Endodermal cell (in vitro differentiated cells): ENCODE measurements at regions not wholly inside any gene's neighbourhood (a gene's known extent, or its start where the extent isn't known, plus 50 kb on each side); places are given as distances from the start of the nearest gene placed in this dataset.

Source experiments
- DNase-seq: peaks from one replicate; pipeline ENCODE4 v3.0.0-alpha.2; 2017
- H3K27ac ChIP-seq: 2 replicates; pipeline ENCODE4 v1.5.1; 2013; ENCODE audit warnings: mild to moderate bottlenecking, low read depth, low read length, moderate library complexity
- H3K27me3 ChIP-seq: 2 replicates; pipeline ENCODE4 v1.6.1; 2013; ENCODE audit warnings: mild to moderate bottlenecking, low read length, moderate library complexity; ENCODE audit not compliant: insufficient read depth, control insufficient read depth, poor library complexity, severe bottlenecking
- H3K36me3 ChIP-seq: 2 replicates; pipeline ENCODE4 v1.7.0; 2013; ENCODE audit warnings: mild to moderate bottlenecking, low read length, moderate library complexity; ENCODE audit not compliant: control insufficient read depth, insufficient read depth
- H3K4me1 ChIP-seq: one replicate; pipeline ENCODE4 v1.7.0; 2013; ENCODE audit warnings: low read length; ENCODE audit not compliant: control insufficient read depth, insufficient read depth
- H3K4me3 ChIP-seq: 2 replicates; pipeline ENCODE4 v1.5.1; 2013; ENCODE audit warnings: mild to moderate bottlenecking, low read length, moderate library complexity
- H3K9ac ChIP-seq: 2 replicates; pipeline ENCODE4 v1.6.1; 2013; ENCODE audit warnings: mild to moderate bottlenecking, low read length, moderate library complexity; ENCODE audit not compliant: poor library complexity, severe bottlenecking; ENCODE audit errors: extremely low read depth
- H3K9me3 ChIP-seq: 2 replicates; pipeline ENCODE4 v1.6.1; 2013; ENCODE audit warnings: mild to moderate bottlenecking, low read length, moderate library complexity; ENCODE audit not compliant: control insufficient read depth
- H3K27ac Mint-ChIP-seq: 2 replicates; pipeline ENCODE4 v1.8.0; 2020; ENCODE audit warnings: mixed read lengths
- H3K27me3 Mint-ChIP-seq: 2 replicates; pipeline ENCODE4 v1.8.0; 2021; ENCODE audit warnings: mild to moderate bottlenecking, mixed read lengths; ENCODE audit not compliant: insufficient read depth
- H3K36me3 Mint-ChIP-seq: 2 replicates; pipeline ENCODE4 v1.8.0; 2020; ENCODE audit warnings: low read depth, mixed read lengths
- H3K4me1 Mint-ChIP-seq: 2 replicates; pipeline ENCODE4 v1.8.0; 2020; ENCODE audit warnings: mixed read lengths
- H3K4me3 Mint-ChIP-seq: 2 replicates; pipeline ENCODE4 v1.8.0; 2020; ENCODE audit warnings: mild to moderate bottlenecking, moderate library complexity, mixed read lengths
- H3K9me3 Mint-ChIP-seq: 2 replicates; pipeline ENCODE4 v1.8.0; 2020; ENCODE audit warnings: mild to moderate bottlenecking, mixed read lengths
- CTCF ChIP-seq: fragments of 200-600 bp; sonication (generic); conservative IDR thresholded peaks from 2 replicates; pipeline ENCODE4 v1.5.0; 2021; ENCODE audit warnings: antibody characterized with exemption, mild to moderate bottlenecking
- WGBS, 2 experiments: methylation state at CpG; one replicate each; pipeline versions ENCODE4 v1.1.5 to v1.1.7; 2013; ENCODE audit warnings: missing lambda C conversion rate in 2 of 2, mixed read lengths in 1 of 2; ENCODE audit not compliant: insufficient coverage in 1 of 2, insufficient read length in 1 of 2; 5-methylcytosine and 5-hydroxymethylcytosine counted together

GRCh38 chr13:82092312-82092711 lies 1751.4 kb upstream of the SPRY2 start:
- Mint-ChIP-seq H3K9me3 (peaks cover 6% of the 10 kb centered on the region), H3K27me3 (no peaks in the 10 kb centered on the region), H3K27ac (no peak overlapping the region), H3K4me1 (no peaks in the 10 kb centered on the region), H3K4me3 (no peak overlapping the region), H3K36me3 (no peaks in the 10 kb centered on the region)
- Histone ChIP-seq H3K9me3 (peaks cover 4% of the 10 kb centered on the region), H3K27ac (no peak overlapping the region), H3K9ac (no peak overlapping the region), H3K27me3 (no peaks in the 10 kb centered on the region), H3K4me1 (no peaks in the 10 kb centered on the region), H3K4me3 (no peak overlapping the region), H3K36me3 (no peaks in the 10 kb centered on the region)
- 87% methylated on average over 3 of the region's 3 CpGs; no CpG with 5 or more reads in 1 of the 2 experiments for WGBS, 2 experiments
- TF ChIP-seq CTCF: no peak
- DNase-seq: no peak

GRCh38 chr13:82088781-82089180 lies 1747.9 kb upstream of the SPRY2 start:
- no peaks in the 10 kb centered on the region for H3K27me3 Mint-ChIP-seq

GRCh38 chr13:82076496-82076895 lies 1735.6 kb upstream of the SPRY2 start:
- DNase-seq: no peak
- Mint-ChIP-seq H3K27ac (no peak overlapping the region), H3K36me3 (no peaks in the 10 kb centered on the region), H3K4me3 (no peak overlapping the region), H3K9me3 (no peaks in the 10 kb centered on the region), H3K27me3 (no peaks in the 10 kb centered on the region), H3K4me1 (peaks cover 5% of the 10 kb centered on the region)
- WGBS, 2 experiments: 93 to 95% methylated on average over 4 to 5 of the region's 5 CpGs
- TF ChIP-seq CTCF: no peak
- H3K4me3 ChIP-seq: no peak overlapping the region
- H3K27me3 ChIP-seq: no peaks in the 10 kb centered on the region
- no peak overlapping the region for H3K27ac ChIP-seq
- no peaks in the 10 kb centered on the region for H3K4me1 ChIP-seq
- no peaks in the 10 kb centered on the region for H3K36me3 ChIP-seq
- H3K9ac ChIP-seq: no peak overlapping the region
- H3K9me3 ChIP-seq: no peaks in the 10 kb centered on the region

More at GRCh38 chr13:82088781-82089180, 1747.9 kb upstream of the SPRY2 start:
- Histone ChIP-seq H3K27ac (no peak overlapping the region), H3K4me3 (no peak overlapping the region), H3K27me3 (no peaks in the 10 kb centered on the region), H3K9ac (no peak overlapping the region), H3K36me3 (no peaks in the 10 kb centered on the region), H3K4me1 (no peaks in the 10 kb centered on the region), H3K9me3 (no peaks in the 10 kb centered on the region)
- Mint-ChIP-seq H3K36me3 (no peaks in the 10 kb centered on the region), H3K4me1 (no peaks in the 10 kb centered on the region), H3K27ac (no peak overlapping the region), H3K4me3 (no peak overlapping the region), H3K9me3 (no peaks in the 10 kb centered on the region)
- WGBS, 2 experiments: no CpG with 5 or more reads among the region's 1 CpG
- DNase-seq: no peak
- TF ChIP-seq CTCF: no peak
